HG03135 (cell line): ENCODE measurements at regions not wholly inside any gene's neighbourhood (a gene's known extent, or its start where the extent isn't known, plus 50 kb on each side); places are given as distances from the start of the nearest gene placed in this dataset.
"Not testable (repeated sequence)": the region's sequence is repeated elsewhere in the genome, so short reads cannot be mapped to it uniquely, and the experiment has no call there.

Source experiments
- ATAC-seq: cut with Tn5 transposase; IDR thresholded peaks from one replicate; pipeline ENCODE4 v1.9.1; 2021; ENCODE audit warnings: mild to moderate bottlenecking, moderate library complexity; ENCODE audit not compliant: unreplicated experiment

DNA sequence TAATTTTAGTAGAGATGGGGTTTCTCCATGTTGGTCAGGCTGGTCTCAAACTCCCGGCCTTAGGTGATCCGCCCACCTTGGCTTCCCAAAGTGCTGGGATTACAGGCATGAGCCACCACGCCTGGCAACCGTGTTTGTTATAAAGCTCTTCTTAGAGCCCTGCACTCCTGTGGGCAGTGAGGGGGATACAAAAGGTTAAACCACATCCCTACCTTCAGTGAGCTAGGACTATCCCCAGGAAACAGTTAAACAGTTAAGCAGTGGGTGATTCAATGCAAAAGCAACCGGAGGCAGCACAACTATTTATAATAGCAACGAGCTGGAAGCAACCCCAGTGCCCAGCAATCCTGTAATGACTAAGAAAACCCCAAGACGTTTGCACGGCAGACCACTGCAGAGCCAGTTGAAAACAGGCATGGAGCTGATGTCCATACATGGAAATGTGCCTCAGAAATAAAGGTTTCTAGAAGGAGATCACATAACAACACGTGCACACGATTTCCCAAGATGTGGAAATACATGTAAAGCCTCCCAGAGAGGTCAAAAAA lies 107.2 kb upstream of the LYZL2 start:
- ATAC-seq = peak; percentile 80

DNA sequence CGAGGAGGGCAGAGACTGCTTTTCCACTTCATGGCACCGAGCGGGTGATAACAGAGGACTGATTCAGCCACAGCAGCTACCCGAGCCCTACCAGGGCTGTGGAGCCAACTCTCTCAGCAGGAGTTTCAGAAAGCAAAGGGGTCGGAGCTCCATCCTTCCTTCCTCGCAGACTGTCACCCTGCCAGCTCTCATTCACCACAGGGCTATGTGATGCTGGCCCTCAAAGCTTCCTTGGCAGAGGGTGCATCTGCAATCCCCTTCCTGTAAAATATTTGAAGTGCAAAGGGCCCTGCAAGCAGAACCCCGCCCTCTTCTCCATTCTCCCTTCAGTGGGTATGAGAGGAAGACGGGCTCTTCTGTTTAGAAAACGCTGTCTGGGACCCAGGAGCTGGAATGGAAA lies 105.3 kb upstream of the LYZL2 start:
- ATAC-seq = no peak

DNA sequence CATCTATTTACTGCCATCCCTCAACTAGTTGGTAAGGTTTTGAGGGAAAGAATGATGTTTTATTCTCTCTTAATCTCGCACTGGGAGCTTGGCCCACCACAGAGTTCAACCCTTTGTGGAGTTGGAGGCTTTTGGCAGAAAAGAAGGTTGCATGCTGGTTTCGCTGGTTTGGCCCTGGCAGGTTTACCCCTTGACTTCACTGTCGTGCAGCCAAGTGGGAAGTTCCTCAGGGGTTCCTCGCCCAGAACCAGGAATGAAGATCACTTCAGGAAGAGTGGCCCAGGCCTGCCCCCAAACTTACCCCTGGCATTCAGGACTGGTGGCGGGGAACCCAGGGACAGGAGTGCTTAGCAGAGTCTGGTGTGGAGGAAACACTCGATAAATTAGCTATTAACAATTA lies 103.1 kb upstream of the LYZL2 start:
- ATAC-seq = no peak

DNA sequence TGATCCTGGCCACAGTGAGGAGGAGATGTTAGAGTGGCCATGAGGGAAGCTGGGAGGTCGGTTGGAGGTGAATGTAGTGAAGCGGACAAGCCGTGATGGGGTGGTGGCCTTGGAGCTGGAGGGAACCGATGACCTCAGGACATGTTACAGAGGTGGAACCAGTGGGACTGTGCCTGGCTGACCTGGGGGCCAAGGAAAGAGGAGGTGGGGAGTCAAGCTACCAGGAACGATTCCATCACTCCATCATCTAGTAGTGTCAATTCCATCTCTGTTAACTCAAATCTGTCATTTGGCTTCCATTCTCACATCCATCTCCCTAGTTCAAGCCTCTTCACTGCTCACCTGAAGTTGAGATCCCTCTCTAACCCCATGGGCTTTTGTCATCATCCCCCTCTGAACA lies 102.4 kb upstream of the LYZL2 start:
- ATAC-seq = no peak

DNA sequence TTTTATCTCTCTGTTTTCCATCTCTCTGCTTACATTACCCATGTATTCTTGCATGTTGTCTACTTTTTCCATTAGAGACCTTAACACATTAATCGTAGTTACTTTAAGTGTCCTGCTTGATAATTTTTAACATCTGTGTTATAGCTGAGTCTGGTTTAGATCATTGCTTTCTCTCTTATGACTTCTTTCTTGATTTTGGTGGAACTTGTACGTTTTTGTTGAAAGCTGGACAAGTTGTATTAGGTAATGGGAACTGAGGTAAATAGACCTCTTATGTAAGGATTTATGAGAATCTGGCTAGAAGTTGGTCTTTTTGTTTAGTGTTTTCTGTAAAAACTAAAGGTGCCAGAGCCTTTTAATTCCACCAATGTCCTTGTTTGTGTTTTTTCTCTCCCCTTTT lies 100.8 kb upstream of the LYZL2 start:
- ATAC-seq = no peak

DNA sequence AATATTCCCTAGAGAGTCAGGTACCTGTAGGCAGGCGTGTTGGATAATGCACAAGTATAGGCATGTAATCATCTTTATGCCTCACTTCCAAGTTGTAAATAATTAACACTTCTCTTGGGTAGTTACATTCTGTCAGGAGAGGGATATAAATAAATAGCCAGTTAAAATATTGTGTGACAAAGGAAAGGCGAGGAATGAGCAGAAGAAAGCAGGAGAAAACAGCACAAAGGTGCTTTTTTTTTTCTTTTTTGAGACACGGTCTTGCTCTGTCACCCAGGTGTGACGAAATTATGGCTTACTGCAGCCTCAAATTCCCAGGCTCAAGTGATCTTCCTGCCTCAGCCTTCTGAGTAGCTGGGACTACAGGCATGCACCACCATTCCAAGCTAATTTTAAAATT lies 99.2 kb upstream of the LYZL2 start:
- ATAC-seq = no peak

DNA sequence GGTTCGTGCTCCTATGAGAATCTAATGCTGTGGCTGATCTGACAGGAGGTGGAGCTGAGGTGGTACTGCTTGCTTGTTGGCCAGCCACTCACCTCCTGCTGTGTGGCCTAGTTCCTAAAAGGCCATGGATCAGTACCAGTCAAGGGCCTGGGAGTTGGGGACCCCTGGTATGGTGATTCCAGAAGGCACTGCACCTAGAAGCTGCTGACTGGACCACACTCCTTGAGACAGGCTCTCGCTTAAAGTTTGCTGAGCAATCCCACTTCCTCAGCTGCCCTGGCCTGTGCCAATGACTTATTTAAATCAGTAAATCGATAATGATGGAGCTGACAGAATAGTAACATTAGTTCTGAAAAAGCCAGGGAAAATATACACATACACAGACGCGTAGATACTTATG lies 98.6 kb upstream of the LYZL2 start:
- ATAC-seq = no peak

DNA sequence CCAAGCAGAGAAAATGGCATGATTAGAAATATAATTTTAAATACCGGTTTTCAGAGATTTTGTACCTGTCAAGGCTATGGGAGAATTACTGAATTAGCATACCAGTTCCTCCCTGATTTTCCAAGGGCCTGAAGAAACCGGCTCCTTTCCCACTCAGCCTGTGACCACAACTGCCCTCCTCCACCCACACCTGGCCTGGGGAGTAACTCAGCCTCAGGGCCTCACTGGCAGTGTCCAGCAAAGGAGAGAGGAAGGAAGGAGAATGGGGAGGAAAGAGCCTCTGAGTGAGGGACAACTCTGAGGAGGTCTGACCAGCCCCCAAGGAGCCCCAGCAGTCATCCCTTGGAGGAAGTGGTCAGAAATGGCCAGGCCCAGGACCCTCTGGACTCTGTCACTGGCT lies 98.0 kb upstream of the LYZL2 start:
- no peak for ATAC-seq

DNA sequence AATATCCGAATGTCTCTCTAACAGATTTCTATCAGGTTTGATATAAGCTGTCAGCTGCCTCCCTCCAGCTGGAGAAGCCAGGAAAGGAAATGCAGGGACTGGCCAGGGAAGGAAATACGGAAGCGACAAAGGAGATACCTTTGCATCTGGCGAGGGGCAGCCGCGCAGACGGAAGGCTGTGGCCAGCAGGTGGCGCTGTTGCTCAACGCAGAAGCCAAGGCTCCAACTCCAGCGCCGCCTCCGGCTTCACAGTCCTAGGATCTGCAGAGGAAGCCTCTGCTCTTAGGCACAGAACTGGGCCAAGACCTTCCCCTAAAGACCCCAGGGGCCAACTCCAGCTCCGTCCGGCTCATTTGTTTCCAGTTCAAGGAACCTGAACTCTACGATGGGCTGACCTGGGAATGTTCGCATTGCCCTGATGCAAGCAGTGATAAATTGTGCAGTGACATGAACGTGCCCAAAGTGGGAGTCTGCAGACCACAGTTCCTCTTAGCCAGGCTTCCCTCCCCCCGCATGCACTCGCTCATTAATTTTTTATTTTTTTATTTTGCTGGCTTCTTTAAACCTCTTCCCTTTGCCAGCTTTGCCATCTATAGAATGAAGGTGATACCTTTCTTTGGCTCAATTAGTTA lies 97.3 kb upstream of the LYZL2 start:
- ATAC-seq = peak; percentile 75

DNA sequence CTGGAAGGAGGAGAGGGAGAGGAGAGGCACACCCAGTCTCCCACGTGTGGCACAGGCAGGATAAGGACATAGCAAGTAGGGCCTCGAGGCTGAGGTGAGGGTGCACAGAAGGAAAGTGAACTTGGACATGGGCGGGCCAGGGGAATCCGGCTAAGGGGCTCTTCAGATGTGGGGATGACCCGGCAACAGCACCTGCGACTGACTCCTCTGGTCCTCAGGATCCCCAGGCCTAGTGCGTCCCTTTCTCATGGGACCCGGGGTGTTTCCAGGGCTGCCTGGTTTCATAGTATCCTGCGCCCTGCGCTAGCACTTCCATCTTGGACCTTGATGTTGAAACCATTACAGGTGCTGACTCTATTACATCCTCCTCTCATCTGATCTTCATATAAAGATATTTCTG lies 96.1 kb upstream of the LYZL2 start:
- no peak for ATAC-seq

DNA sequence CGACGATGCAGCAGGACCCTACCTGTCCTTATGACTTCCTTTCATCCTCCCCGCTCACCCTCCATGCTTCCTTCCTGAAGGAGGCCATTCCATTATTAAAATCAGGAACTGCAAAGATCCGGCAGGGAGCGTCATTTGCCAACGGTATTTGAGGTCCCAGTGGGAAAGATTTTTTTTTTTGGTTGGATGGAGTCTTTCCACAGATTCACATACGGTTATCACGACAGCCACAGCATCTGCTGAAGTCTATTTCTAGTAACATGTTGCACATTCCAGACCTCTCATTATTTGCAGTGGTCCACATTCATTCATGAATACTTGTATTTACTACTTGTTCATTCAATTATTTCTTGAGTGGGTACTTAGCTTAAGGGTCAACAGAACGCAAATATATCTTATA lies 94.7 kb upstream of the LYZL2 start:
- ATAC-seq = no peak

DNA sequence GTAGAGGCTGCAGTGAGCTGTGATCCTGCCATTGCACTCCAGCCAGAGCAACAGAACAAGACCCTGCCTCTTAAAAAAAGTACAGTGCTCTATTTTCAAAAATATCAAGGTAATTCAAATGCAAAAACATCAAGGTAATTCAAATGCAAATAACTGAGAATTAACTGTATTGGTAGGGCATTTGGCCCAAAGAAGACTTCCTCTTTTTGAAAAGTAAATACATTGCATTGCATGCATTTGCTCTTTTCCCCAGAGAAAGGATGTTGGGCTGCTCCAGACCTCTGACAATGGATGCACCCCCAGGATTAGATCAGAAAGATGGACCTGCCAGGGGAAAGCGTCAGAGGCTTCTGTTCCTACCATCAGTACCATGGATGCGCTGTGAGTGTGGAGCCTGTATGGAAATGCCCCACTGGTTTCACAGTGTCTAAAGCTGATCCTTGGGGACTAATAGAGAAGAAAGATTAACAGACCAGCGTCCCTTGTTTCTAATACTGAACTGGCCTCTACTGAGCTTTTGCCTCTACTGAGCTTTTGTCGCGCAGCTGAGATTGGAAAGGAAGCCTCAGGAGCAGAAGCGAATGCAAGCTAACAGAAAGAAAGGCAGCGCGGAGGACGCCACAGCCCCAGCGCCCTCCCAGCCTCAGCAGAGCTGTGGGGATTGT lies 93.5 kb upstream of the LYZL2 start:
- ATAC-seq = no peak

DNA sequence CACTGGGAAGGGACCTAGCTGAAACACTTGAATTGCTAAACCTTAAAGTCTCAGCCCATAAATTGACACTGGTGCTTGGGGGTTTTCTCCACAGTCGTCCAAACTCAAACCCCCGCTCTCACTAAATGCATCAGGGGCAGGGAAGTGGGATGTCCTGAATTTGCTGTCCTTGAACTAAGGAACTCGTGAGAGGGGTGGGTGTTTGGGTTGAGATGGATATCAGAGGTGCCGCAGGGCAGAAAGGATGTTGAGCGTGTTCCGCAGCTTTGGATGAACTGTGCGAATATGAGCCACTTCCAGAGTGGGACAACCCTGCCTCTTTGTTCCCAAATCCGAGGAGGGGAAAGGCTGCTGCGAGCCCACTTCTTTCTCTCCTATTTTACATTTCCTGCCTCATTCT lies 90.3 kb upstream of the LYZL2 start:
- no peak for ATAC-seq

DNA sequence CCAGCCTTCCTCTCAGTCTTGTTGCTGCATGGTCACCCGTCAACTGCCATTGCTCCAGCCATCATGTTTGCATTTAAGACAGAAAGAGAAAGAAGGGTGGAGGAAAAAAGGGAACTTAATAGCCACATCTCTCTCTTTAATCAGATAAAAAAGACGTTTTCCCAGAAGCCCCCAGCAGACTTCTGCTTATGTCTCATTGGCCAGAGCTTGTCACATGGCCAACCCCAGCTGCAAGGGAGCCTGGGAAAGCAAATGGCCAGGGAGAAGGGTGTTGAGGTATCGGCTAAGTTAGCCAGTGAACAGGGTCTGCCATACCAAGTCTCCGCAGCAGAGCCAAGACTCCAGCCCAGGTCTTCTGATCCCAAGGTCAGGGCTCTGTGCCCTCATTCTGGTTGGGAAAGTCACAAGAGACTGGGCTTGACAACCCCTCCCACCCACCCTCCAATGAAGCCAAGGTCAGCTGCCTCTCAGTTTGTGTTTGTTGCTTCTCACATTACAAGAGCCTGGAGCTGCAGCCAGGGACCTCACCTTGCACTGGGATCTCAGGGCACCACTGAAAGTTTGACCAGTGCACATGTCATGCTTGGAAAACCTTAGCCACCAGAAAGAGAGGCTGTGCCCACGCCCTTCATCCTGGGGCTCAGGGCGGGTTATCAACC lies 80.3 kb upstream of the LYZL2 start:
- no peak for ATAC-seq

DNA sequence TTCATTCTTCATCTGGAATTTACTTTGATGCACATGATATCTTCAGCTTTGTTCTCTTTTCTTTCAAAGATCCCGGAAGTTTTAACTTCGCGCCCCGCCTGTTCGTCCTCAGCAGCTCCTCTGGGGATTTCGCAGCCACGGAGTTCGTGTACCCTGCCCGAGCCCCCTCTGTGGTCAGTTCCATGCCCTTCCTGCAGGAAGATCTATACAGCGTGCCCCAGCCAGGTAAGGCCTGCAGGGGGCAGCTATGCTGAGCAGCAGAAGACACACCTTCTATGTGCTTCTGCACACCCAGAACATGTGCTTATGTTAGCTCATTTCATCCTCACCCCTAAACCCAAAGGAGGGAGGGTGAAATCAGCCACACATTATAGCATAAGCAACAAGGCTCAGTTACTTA lies 79.7 kb upstream of the LYZL2 start:
- ATAC-seq = no peak

DNA sequence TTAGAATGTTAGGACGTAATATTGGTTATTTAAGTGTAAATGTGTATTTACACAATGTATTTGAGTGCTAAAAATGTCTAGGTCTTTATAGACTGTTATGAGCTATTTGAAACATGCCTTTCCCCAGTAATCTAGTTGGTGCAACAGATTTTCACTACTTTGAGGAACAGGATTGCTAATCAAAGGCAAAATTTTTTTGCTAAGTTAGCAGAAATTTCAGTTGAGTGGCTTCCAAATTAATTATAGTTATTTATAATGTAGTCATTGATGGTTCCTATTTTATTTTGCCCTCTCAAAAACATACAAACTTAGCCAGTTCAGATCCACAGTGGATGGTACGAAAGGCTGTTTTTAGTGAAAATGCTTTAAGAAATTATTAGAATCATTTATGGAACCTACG lies 78.7 kb upstream of the LYZL2 start:
- ATAC-seq = no peak

DNA sequence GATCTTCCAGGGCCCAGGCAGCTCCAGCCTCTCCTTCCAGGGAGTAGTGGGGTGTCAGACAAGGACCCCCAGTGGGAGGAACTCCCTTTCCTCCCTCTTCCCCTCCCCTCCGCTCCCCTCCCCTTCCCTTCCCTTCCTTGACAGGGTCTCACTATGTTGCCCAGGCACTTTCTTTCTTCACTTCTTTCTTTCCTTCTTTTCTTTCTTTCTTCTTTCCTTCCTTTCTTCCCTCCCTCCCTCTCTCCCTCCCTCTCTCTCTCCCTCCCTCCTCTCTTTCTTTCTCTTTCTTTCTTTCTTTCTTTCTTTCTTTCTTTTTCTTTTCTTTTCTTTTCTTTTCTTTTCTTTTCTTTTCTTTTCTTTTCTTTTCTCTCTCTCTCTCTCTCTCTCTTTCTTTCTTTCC lies 76.6 kb upstream of the LYZL2 start:
- ATAC-seq = not testable (repeated sequence)

DNA sequence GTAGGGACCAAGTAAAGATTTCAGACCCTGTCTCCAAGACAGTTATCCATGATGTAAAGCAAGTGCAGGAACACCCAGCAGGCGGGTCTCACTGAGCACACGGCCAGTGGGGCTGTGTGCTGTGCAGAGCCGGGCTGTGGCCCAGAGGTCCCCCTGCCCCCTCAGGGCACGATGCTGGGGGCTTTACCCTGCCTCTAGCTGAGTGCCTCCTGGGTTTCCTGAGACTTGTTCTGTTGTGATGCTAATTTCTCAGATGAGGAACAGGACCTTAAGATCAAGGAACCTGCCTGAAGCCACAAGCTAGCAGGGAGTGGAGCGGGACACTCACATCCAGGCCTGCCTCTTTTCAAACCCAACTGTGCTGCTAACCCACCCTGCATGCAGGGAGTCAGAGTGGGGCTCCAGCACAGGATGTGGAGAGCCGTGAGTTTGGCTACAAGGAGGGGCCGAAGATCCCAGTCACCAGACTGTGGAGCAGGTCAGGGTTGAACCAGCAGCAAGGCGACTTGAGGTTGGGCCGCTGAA lies 76.1 kb upstream of the LYZL2 start:
- ATAC-seq = peak; percentile 18

DNA sequence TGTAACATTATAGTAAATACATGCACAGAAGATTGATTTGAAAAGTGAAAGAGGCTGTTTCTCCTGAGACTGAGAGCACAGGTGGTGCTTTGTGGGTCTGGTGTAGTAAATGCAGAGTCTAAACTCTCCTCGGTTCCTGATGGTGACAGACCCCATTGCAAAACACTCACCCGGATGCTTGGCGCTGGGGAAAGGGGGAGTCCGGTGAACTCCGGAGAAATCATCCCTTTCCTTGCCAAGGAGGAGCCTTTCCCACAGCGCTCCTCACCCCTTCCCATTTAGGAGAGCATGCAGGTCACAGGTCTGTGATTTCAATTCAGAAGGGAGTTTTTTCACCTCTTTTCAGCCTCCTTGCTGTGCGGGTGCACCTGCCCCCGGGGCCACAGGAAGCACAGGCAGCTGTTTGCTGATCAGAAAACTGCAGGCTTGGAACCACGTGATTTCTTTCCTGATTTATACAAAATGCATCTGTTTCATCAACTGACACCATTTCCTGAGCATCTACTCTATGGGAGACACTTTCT lies 75.6 kb upstream of the LYZL2 start:
- ATAC-seq = peak; percentile 48

DNA sequence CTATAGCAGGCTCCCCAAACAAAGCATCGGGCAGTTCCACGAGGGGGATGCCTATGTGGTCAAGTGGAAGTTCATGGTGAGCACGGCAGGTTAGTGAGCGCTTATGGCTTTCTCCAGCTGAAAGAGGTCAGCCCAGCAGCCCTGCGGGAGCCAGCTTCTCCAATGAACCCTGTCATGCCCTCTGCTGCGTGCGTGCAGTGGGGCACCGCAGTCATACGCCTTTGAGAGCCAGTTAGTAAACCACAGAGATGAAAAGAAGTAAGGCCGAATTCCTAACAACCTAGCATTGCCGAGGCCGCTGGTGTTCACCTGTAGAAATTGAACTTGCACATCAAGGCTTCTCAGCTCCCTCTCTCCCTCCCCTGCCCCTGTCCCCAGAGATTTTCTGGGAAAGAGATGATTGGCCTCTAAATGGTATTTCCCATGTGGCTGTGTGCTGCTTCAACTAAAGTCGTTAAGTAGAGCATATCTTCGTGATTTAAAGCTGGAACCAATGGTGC lies 75.1 kb upstream of the LYZL2 start:
- not testable (repeated sequence) for ATAC-seq

DNA sequence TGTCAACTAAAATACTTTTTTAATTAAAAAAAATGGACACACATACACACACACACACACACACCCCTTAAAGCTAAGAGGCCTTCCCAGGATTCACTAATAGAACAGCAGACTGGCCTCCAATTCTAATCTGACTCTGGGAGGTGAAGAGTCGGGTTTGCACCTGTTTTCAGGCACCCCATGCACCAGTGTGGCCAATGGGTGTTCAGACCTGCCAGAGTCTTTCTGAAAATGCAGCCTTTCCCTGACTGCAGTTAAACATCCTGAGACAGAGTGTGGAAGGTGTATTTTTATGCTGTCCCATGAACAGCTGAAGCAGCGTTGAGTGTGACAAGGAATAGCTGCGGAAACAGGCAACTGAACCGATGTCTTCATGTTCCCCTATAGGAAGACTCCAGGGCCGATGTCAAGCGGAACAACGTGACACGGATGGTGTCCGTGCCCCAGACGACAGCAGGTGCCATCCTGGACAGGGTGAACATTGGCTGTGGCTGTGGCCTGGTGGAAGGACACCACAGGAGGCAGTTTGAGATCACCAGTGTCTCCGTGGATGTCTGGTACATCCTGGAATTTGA lies 74.6 kb upstream of the LYZL2 start:
- ATAC-seq = no peak
